Amygdala (tissue), 56 donors: ENCODE measurements at regions not wholly inside any gene's neighbourhood (a gene's known extent, or its start where the extent isn't known, plus 50 kb on each side); places are given as distances from the start of the nearest gene placed in this dataset.
"Not testable (repeated sequence)": the region's sequence is repeated elsewhere in the genome, so short reads cannot be mapped to it uniquely, and the experiment has no call there.

Experiments used
- DNase-seq, 56 donors: peaks; one replicate each; lab custom pipeline; 2025; lab: John Stamatoyannopoulos, UW

GRCh38 chr17:73910206-73910605 lies 266.0 kb upstream of the SDK2 start:
- DNase-seq: peak in 18 of 56 donors; percentile 5 to 52 (median 24)

DNA sequence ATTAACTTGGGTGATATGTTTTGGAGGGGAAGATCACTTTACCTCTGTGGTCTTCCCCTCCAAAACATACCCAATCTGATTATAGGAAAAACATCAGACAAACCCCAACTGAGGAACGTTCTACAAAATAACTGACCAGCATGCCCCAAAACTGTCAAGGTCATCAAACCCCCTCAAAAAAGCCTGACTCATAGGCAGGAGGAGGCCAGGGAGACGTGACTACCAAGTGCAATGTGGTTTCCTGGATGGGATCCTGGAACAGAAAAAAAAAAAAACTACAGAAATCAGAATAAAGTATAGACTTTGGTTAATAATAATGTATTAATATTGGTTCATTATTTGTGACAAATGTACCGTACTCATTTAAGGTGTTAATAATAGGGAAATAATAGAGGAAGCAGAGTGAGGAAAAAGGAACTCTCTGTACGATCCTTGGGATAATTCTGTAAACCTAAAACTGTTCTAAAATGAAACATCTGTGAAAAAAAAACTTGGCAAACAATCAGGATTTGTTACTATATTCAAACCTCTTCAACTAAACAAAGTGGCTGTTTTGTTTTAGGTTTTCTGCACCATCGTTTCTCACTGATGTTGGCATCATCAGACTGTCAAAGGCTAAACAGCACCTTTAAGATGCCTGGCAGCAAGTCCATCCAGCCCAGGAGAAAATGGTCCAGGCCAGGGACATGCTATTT lies 266.7 kb upstream of the SDK2 start:
- DNase-seq: no peak

DNA sequence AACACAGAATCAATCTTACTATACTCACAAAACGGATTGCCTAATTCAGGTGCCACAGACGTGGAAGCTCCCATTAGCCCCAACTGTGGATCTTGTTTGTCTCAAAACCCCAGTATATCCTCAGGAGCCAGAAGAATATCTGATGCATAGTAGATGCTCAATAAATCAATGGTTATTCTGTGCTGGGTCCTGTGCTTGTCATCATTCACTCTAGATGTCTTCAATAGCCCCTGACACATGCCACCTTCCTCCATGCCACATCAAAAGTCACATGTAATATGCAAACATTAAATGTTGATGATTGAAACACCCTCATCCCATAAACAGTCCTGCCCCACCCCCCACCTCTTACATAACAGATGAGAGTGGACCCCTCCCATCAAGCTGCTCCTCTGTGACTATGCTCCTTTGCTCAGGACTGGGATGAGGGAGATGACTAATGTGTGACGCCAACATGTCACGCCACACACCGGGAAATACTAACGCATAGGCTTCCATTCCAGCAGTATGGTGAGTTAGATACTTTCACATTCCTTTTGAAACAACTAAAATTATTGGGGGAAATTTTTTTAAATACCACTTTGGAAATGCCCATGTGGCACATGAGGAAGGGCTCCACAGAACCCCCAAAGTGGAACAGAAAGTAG lies 267.6 kb upstream of the SDK2 start:
- no peak for DNase-seq

GRCh38 chr17:73912373-73912746 lies 268.1 kb upstream of the SDK2 start:
- DNase-seq: no peak

DNA sequence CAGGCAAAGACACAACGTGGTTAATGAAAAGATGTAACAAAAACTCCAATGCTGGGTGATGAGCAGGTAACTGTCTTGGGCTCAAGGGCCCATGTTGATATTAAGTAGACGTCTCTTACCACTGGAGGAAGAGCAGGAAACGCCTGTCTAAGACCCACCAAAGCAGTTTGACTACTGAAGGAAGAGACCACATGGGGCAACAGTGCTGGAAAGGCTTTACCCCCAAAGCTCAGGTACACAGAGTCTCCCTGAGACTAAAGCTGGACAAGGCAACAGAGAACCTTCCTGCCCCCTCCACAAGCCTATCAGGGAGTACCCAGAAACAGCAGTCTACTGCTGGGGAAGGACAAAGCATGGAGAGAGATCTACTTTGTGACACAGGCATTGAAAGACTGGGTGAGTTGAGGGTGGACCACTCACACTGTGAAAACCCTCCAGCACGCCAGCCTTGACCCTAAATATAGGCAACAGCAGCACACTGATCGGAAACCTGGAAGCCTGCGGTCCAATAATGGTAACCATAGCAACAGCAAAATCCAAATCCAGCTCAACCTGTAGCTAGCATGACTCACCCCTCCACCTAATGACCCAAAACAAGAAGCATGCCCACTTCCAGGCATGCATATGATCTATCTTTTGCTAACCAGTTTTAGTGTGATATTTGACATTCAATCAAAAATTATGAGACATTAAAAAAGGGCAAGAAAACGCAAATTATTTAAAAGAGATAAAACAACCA lies 270.5 kb upstream of the SDK2 start:
- no peak for DNase-seq

- not testable (repeated sequence) for DNase-seq
These were observed 274.8 kb upstream of the SDK2 start for GRCh38 chr17:73919033-73919432.

DNA sequence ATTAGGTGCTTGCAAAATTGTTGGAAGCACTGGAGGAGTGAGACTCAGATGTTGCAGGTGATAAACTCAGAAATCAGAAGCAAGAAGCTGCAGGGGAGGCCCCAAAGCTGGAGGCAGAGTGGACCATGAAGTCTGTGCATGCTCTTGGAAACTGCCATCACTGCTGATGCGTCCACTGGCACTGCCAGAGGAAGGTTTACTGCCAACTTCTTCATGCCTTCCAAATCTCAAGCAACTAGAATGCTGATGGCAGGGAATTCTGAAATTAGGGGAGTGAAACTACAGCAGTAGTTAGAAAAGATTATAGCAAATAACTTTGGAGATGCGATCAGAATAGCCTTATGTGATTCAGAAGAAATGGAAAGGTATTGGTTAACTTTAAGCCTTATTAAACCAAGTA lies 277.1 kb upstream of the SDK2 start:
- peak in 1 of 56 donors; percentile 8 for DNase-seq

GRCh38 chr17:73924114-73924908 lies 279.2 kb upstream of the RPL38 start:
- no peak for DNase-seq

- no peak for DNase-seq
These were observed 278.6 kb upstream of the RPL38 start for GRCh38 chr17:73924909-73925186.

DNA sequence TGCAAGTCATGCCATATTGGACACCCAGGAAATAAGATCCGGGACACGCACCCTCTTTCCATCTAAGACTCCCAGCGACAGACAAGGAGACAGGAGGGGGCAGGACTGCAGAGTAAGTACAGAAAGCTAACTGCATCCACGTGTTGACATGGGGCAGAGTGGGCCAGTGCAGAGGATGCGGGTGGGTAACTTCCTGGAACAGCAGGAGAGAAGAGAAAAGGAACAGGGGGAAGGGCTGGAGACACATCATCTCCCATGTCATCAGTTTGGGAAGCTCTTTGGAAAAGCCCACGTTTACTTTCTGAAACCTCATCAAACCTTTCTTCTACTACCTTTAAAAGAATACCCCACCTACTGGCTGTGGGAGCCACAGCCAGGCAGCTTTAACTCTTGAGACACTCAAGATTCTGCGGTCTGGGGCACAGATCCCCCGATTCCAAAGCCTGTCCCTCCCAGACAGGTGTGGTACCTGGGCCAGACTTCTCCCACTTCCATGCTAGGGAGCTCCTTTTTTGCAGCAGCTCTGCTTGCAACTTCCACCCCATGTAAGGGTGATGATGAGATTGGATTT lies 273.5 kb upstream of the RPL38 start:
- DNase-seq: no peak

GRCh38 chr17:73932216-73932749 lies 271.2 kb upstream of the RPL38 start:
- no peak for DNase-seq

- DNase-seq: no peak
These were observed 270.2 kb upstream of the RPL38 start for GRCh38 chr17:73933164-73933766.

GRCh38 chr17:73933871-73934270 lies 269.6 kb upstream of the RPL38 start:
- no peak for DNase-seq

- DNase-seq: no peak
These were observed 268.8 kb upstream of the RPL38 start for GRCh38 chr17:73934696-73935095.

DNA sequence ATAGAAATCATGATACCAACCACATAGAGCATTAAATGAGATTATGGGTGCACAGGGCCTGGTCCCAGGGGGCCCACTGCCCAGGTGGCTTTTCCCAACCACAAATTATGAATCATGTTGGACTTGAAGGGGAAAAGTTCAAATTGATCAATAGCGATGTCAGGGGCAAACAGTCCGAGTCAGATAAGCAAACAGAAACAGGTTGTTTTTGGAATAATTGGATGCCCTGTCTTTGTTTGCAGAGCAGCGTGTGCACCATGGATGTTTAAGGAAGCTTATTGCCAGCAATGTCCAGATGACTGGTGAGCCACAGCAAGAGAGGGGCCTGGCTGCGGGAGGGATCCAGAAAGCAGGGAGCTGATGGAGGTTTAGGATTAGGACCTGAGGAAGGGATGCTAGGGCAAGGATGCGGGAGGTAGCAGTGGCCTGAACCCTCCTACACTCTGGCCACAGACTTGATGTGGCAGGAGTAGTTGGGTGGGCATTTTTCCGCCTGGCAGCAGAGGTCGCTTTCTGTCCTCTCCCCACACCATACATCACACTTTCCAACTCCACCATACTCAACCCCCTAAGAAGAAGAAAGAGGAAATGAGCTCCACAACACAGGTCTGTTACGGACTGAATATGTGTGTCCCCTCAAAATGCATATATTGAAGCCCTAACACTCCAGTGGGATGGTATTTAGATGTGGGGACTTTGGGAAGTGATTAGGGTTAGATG lies 266.4 kb upstream of the RPL38 start:
- no peak for DNase-seq

DNA sequence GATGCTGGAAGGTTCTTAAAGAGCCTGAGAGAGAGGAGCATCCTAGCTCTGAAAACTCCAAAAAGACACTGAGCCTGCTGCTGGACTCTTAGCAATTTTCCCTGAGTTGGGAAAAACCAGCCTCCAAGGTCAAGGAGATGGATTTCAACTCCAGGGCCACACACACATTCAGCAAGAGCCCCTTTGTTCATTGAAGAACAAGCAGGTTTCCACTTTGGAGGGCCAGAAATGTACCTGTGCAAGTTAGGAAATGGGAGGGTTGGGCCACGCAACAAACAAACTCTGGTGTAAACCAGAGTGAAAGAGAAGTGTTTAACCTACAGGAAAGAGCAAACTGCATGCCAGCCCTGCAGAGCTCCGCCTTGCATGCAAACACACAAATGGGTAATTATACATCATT lies 264.8 kb upstream of the RPL38 start:
- DNase-seq: no peak

GRCh38 chr17:73939806-73940205 lies 263.7 kb upstream of the RPL38 start:
- DNase-seq: no peak

DNA sequence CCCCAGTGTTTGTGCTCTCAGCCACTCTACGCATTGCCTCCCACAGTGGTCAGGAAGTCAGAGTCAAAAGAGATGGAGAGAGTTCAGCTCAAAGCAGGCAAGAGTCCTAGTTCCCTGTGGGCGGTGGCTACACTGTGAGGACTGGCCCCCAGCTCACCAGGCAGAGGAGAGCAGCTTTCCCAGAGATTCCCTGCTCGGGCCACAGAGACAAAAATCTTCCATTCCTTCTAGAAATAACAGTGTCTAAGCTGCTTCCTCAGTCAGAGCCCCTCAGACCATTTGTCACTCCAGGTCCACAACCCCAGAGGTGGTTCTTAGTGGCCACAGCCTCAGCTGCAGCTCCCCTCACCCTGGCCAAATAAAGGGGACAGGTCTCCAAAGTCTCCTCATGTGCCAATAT lies 263.0 kb upstream of the RPL38 start:
- DNase-seq: no peak

GRCh38 chr17:73941919-73942530 lies 261.5 kb upstream of the RPL38 start:
- DNase-seq: no peak
